GM18502 (cell line): ENCODE measurements at regions not wholly inside any gene's neighbourhood (a gene's known extent, or its start where the extent isn't known, plus 50 kb on each side); places are given as distances from the start of the nearest gene placed in this dataset.

ENCODE experiments used
- ATAC-seq: cut with Tn5 transposase; IDR thresholded peaks from one replicate; pipeline ENCODE4 v1.9.1; 2021; ENCODE audit warnings: mild to moderate bottlenecking; ENCODE audit not compliant: unreplicated experiment, poor library complexity

DNA sequence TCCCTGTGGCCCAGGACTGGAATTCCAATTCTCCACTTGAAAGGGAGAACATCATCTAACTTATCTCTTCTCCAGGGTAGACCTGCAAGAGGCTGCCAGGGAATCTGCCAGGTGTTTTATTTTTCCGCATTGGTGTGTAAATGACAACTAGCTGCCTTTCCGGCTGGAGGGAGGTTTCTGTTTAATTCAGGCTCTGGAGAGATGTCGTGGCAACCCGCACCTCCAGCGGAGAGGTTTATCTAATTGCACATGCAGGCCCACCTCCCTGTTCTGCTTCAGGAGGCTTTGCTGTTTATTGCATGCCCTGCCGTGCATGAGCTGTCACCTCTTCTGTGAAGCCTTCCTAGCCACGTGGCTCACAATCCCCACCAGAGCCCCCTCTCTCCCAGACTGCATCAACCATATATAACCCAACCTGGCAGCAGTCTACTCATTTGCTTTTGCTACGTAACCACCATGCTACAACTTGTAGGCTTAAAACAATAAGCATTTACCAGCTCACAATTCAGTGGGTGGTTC is 151.6 kb downstream of the C1orf94 start:
- no peak for ATAC-seq

- ATAC-seq, result no peak
These were observed 153.4 kb downstream of the C1orf94 start for GRCh38 chr1:34330061-34330460.

DNA sequence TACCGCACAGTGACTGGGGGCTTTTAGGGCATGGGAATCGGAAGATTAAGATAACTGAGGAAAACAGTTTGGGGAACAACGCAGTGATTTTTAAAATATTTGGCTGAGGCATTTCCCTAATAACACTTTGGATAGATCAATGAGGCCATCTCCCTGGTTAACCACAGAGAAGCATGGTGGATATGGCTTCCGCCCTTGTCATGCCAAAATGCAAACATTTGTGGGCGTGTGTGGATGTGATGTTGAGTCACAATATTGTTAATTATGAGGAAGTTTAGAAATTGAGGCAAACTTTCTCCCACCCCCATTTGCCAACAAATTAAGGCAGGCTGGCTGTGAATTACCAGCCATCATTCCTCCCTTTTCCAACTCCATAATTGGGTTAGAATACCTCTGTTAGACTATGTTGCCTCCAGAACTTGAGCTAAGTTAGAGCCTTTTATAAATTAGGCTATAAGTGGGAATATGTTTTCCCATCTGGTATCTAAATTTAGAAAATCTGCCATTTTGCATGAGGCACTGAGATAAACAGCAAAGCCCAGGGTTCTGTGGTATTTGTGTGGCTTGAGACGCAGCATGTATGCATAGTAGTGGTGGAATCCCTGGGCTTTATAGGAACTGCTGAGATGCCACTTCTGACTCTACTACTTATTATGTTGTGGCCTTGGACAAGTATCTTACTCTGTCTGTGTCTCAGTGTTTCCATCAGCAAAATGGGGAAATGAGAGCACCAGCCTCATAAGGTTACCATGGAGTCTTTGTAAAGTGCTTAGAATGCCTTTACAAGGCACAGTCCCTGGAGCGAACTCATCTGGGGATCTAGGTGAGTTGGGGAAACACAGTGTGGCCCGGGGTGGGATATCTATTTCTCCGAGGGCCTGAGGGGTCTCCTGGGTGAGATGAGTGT is 154.6 kb downstream of the C1orf94 start:
- no peak for ATAC-seq

DNA sequence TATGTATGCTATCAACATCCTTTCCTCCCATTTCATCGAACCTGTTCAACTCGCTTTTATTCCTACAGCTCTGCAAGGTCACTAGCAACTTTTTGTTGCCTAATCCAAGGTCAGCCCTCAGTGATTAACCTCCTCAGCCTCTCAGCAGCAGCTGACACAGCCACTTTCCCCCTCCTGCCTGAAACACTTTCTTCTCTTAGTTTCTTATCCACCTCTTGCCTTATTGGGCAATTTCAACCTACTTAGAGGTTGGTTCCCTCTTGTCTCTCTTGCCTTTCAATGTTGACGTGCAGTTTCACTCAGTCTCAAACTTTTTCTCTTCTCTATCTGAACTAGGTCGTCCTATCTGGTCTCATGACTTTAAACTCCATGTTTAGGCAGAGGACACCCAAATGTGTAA is 156.3 kb downstream of the C1orf94 start:
- no peak for ATAC-seq

GRCh38 chr1:34338871-34339270 is 162.2 kb downstream of the C1orf94 start:
- ATAC-seq, result no peak

GRCh38 chr1:34341896-34342295 is 165.2 kb downstream of the C1orf94 start:
- no peak for ATAC-seq

GRCh38 chr1:34342334-34342733 is 165.6 kb downstream of the C1orf94 start:
- ATAC-seq, result no peak

GRCh38 chr1:34346128-34346527 is 169.4 kb downstream of the C1orf94 start:
- no peak for ATAC-seq

DNA sequence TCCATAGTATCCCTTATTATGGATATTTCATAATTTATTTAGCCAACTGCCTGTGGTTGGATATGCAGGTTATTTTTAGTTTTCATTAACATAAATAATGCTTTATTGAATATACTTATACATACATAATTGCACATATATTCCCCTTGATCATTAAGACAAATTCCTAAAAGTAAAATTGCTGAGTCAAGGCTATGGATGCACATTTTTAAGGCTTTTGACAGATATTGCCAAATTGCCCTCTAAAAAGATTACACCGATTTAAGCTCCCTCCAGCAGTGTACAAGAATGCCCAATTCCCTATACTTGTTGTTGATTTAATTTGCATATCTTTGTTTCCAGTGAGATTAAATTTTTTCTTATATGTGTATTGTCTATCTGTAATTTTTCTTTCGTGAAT is 176.7 kb downstream of the C1orf94 start:
- ATAC-seq, result no peak

GRCh38 chr1:34354367-34354766 is 177.7 kb downstream of the C1orf94 start:
- no peak for ATAC-seq

DNA sequence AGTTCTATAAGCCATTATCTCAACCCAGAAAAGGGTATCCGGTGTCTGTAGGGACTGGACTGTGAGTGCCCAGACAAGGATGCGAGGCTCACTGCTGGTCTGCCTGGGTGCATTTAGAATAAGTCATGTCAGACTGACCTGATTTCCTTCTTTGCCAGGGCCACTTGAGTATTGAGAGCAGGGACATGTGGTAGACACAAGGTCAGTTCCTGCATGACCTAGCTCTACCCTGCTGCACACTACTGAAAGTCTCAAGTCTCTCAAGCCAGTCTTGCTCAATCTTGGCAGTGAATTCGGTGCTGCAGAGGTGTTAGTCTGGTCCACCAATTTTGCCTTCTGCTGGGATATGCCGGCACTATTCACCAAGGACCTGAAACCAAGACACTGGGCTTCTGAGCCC is 180.1 kb downstream of the C1orf94 start:
- ATAC-seq, result no peak

DNA sequence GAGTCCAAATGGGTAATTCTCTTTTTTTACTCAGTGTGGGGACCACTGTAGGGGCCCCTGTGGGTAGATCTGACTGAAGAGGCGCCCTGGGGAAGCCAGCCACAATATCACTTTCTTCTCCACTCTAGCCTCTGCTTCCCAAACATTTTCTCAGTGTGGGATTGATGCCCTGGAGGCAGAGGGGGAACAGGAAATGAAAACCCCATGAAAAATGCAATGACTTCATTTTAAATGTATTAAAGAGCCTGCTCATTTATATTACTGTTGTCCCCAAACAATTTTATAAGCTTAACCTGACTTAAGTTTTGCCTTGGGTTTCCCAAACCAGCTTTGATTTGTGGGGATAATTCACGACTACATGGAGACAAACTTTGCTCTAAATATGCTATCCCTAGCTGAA is 181.9 kb downstream of the C1orf94 start:
- ATAC-seq, result no peak

GRCh38 chr1:34359411-34359810 is 182.7 kb downstream of the C1orf94 start:
- ATAC-seq, result no peak

GRCh38 chr1:34360574-34360973 is 183.9 kb downstream of the C1orf94 start:
- no peak for ATAC-seq

DNA sequence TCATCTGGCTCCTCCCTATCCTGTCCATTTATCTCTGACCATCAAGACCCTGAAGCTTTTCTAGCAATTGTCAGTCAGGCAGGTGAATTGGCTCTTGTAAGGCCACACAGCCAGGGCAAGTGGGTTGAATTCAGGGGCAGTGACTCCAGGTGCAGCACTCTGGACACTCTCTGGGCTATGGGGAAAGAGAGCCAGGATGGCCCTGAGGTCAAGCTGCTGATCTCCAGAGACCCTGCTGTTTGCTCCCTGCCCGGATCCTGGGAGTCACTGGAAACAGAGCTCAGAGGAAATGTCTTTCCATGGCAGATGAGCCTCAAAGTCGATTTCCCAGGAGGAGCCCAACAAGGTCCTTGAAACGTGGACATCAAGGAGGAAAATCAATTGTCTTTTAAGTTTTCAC is 184.4 kb downstream of the C1orf94 start:
- no peak for ATAC-seq

- no peak for ATAC-seq
These were observed 185.2 kb downstream of the C1orf94 start for GRCh38 chr1:34361781-34362357.

GRCh38 chr1:34362949-34363348 is 186.2 kb downstream of the C1orf94 start:
- no peak for ATAC-seq

DNA sequence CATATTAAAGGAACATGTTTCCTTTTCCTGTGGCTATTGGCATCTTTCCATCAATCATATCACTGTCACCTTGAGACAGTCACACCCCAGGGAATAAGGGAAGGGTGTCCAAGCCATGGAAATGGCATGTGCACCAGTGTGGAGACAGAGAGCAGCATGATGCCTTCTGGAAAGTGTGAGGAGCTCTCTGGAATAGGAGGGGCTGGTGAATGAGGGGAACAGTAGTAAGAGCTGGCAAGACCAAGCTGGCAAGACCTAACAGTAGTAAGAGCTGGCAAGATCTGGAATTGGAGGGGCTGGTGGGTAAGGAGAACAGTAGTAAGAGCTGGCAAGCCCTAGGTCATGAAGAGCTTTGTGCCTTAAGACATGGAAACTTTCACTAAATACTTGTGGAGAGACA is 186.7 kb downstream of the C1orf94 start:
- ATAC-seq, result no peak

GRCh38 chr1:34363915-34364314 is 187.2 kb downstream of the C1orf94 start:
- no peak for ATAC-seq

GRCh38 chr1:34364376-34364775 is 187.7 kb downstream of the C1orf94 start:
- no peak for ATAC-seq

GRCh38 chr1:34365295-34365694 is 188.6 kb downstream of the C1orf94 start:
- no peak for ATAC-seq
